ENCODE measurements at regions not wholly inside any gene's neighbourhood (a gene's known extent, or its start where the extent isn't known, plus 50 kb on each side); places are given as distances from the start of the nearest gene placed in this dataset.

DNA sequence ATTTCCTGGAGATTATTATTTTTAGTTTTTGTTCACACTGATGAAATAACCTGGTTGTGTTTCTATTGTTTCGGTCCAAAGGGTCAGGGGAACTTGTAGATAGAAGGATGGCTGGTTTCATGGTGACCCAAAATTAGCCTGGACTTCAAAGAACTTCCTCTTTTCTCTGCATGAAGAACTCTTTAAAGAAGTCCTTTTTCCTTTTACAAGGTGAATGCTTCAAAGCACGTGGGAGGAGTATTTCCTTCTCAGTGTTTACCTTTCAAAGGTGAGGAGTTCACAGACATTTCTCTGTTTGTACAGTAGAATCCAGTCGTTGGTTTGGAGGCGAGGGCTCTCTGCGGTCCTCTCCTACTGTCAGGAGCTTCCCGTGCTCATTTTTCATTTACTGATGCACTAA lies 561.7 kb downstream of the GATA3 start:
- no peaks in the 10 kb centered on the region for H3K9me3 ChIP-seq
- H3K27ac ChIP-seq = no peak overlapping the region
- no peaks in the 10 kb centered on the region for H3K36me3 ChIP-seq
- 4 to 8% methylated on average over 6 of the region's 6 CpGs for WGBS, 2 donors
- no peaks in the 10 kb centered on the region for H3K27me3 ChIP-seq
- TF ChIP-seq, protein P1, sequence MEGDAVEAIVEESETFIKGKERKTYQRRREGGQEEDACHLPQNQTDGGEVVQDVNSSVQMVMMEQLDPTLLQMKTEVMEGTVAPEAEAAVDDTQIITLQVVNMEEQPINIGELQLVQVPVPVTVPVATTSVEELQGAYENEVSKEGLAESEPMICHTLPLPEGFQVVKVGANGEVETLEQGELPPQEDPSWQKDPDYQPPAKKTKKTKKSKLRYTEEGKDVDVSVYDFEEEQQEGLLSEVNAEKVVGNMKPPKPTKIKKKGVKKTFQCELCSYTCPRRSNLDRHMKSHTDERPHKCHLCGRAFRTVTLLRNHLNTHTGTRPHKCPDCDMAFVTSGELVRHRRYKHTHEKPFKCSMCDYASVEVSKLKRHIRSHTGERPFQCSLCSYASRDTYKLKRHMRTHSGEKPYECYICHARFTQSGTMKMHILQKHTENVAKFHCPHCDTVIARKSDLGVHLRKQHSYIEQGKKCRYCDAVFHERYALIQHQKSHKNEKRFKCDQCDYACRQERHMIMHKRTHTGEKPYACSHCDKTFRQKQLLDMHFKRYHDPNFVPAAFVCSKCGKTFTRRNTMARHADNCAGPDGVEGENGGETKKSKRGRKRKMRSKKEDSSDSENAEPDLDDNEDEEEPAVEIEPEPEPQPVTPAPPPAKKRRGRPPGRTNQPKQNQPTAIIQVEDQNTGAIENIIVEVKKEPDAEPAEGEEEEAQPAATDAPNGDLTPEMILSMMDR (IDR thresholded peaks at IDR 0.05) = no peak
- TF ChIP-seq POLR2A (IDR thresholded peaks at IDR 0.05) = no peak
- no peak overlapping the region for H3K4me3 ChIP-seq (replicated peaks in 1 of 3)
- peak in 1 of 2 donors; percentile 4 for DNase-seq
- intact Hi-C loops (cut with DNase I) = no loop called here
- H3K4me1 ChIP-seq = peaks cover 0 to 3% of the 10 kb centered on the region in 2 donors

DNA sequence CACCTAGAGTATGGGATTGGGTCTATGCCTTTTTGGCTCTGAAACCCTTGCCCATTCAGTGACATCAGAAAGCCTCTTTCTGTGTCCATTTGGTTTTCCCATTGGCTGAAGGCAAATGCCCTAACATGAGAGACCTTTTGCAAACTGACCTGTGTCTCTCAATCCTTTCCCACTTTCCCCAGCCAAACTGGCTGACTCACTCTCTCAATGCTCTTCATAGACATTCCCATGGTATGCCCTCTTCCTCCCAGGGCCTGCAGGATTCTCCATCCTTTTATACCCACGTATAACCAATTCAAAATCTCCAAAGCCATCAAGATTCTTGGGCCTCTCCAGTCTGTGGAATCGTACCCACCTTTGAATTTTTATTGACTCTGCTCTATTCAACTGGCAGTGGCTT lies 563.3 kb downstream of the GATA3 start:
- peaks cover 0 to 3% of the 10 kb centered on the region in 2 donors for H3K4me1 ChIP-seq
- no peaks in the 10 kb centered on the region for H3K36me3 ChIP-seq
- intact Hi-C loops (cut with DNase I) = no loop called here
- 92 to 96% methylated on average over 2 of the region's 2 CpGs for WGBS, 2 donors
- no peak overlapping the region for H3K4me3 ChIP-seq (replicated peaks in 1 of 3)
- H3K9me3 ChIP-seq = no peaks in the 10 kb centered on the region
- H3K27me3 ChIP-seq = no peaks in the 10 kb centered on the region
- TF ChIP-seq, protein P1 (IDR thresholded peaks at IDR 0.05) = no peak
- TF ChIP-seq POLR2A (IDR thresholded peaks at IDR 0.05) = no peak
- DNase-seq = no peak
- H3K27ac ChIP-seq = no peak overlapping the region

DNA sequence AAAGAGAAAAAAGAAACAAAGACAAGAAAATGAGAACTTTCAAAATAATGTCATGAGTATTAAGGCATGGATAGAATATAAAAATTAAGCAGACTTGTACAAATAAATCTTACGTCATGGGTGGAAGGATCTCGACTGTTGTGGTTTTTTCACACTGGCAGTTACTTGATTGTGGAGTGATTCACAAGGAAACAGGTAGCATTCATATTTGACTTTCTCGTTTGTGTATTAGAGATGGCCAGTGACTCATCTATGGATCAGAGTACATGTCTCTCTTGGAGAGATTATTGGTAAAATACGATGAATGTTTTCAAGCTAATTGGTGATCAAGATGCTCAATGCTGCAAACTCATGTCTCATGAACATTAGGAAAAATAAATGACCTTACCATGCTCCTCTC lies 564.3 kb downstream of the GATA3 start:
- Histone ChIP-seq H3K9me3 (no peaks in the 10 kb centered on the region), H3K36me3 (no peaks in the 10 kb centered on the region), H3K4me1 (peaks cover 0 to 3% of the 10 kb centered on the region in 2 donors), H3K4me3 (replicated peaks in 1 of 3) (no peak overlapping the region), H3K27me3 (no peaks in the 10 kb centered on the region), H3K27ac (no peak overlapping the region)
- TF ChIP-seq, protein P1 (IDR thresholded peaks at IDR 0.05) = no peak
- TF ChIP-seq POLR2A (IDR thresholded peaks at IDR 0.05) = no peak
- intact Hi-C loops (cut with DNase I) = no loop called here
- DNase-seq = no peak
- 88 to 91% methylated on average over 4 of the region's 4 CpGs for whole genome bisulfite sequencing, 2 donors

DNA sequence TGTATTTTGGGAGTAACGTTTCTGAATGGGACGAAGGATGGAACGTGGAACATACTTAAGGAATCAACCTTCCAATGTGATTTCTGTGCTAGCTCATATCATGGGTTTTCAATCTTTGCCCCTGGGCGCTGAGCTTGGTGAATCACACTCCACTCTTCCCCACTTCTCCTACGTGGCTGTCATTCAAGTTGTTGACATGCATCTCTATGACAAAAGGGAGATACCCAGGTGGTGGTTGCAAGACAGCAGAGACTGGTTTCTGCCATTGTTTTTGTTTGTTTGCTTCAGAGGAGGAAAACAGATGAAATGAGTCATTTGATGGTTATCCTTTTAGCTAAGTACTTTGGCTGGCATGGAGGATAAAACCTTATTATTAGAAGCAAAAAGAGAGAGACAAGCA lies 573.9 kb downstream of the GATA3 start:
- Histone ChIP-seq H3K4me3 (replicated peaks in 1 of 3) (no peak overlapping the region), H3K27ac (no peak overlapping the region), H3K27me3 (no peaks in the 10 kb centered on the region), H3K4me1 (no peaks in the 10 kb centered on the region), H3K36me3 (no peaks in the 10 kb centered on the region), H3K9me3 (no peaks in the 10 kb centered on the region)
- no peak for TF ChIP-seq POLR2A (IDR thresholded peaks at IDR 0.05)
- TF ChIP-seq, protein P1 (IDR thresholded peaks at IDR 0.05) = no peak
- DNase-seq = no peak
- 68 to 80% methylated on average over 5 of the region's 5 CpGs for WGBS, 2 donors
- intact Hi-C loops (cut with DNase I) = no loop called here

DNA sequence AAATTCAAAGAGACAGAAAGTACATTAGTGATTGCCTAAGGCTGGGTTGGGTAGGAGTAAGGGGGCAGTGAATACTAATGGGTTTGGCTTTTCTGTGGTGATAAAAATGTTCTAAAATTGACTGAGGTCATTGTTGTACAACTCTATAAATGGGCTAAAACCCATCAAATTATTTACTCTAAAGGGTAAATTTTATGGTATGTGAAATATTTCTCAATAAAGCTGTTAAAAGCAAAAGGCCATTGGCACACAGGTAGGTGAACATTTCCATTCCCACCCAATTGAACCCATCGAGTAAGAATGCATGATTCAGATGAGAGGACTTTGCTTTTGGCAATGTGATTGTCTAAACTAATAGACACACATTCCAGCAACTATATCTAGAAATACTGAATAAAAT lies 579.4 kb downstream of the GATA3 start:
- 88% methylated on average over 1 of the region's 1 CpG for WGBS, 2 donors
- H3K9me3 ChIP-seq = no peaks in the 10 kb centered on the region
- TF ChIP-seq, protein P1 (IDR thresholded peaks at IDR 0.05) = no peak
- TF ChIP-seq POLR2A (IDR thresholded peaks at IDR 0.05) = no peak
- intact Hi-C loops (cut with DNase I) = no loop called here
- DNase-seq = no peak
- H3K27ac ChIP-seq = no peak overlapping the region
- H3K4me1 ChIP-seq = no peaks in the 10 kb centered on the region
- no peaks in the 10 kb centered on the region for H3K36me3 ChIP-seq
- H3K27me3 ChIP-seq = no peaks in the 10 kb centered on the region
- no peak overlapping the region for H3K4me3 ChIP-seq (replicated peaks in 1 of 3)

Data from thyroid gland (tissue), 4 donors.